ENCODE measurements at regions not wholly inside any gene's neighbourhood (a gene's known extent, or its start where the extent isn't known, plus 50 kb on each side); places are given as distances from the start of the nearest gene placed in this dataset.

DNA sequence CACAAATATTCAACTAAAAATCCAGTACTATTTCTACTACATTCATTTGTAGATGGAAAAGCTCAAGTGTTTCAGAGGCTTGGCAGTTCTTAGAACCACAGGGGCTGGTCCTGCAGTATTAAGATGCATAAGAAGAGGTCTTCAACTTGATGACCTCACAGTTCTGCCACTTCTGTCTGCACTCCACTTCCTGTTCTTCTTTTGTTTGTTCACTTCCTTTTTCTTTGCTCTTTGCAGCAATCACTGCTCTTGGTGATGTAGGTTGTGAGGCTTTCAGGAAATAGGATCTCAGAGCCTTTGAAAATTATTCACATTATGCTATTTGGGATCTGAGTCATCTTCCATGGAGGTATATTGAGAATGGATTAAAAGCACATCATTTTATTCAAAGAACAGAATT is 602.0 kb upstream of the CPEB2 start:
- Histone ChIP-seq H3K27ac (no peak overlapping the region), H3K4me1 (no peaks in the 10 kb centered on the region), H3K36me3 (no peaks in the 10 kb centered on the region), H3K4me3 (no peak overlapping the region), H3K9me3 (no peaks in the 10 kb centered on the region), H3K27me3 (no peaks in the 10 kb centered on the region)
- TF ChIP-seq EP300 (IDR thresholded peaks at IDR 0.05): no peak
- TF ChIP-seq POLR2A (IDR thresholded peaks at IDR 0.05): no peak
- no peak for TF ChIP-seq POLR2AphosphoS5 (IDR thresholded peaks at IDR 0.05)
- TF ChIP-seq, protein P1, sequence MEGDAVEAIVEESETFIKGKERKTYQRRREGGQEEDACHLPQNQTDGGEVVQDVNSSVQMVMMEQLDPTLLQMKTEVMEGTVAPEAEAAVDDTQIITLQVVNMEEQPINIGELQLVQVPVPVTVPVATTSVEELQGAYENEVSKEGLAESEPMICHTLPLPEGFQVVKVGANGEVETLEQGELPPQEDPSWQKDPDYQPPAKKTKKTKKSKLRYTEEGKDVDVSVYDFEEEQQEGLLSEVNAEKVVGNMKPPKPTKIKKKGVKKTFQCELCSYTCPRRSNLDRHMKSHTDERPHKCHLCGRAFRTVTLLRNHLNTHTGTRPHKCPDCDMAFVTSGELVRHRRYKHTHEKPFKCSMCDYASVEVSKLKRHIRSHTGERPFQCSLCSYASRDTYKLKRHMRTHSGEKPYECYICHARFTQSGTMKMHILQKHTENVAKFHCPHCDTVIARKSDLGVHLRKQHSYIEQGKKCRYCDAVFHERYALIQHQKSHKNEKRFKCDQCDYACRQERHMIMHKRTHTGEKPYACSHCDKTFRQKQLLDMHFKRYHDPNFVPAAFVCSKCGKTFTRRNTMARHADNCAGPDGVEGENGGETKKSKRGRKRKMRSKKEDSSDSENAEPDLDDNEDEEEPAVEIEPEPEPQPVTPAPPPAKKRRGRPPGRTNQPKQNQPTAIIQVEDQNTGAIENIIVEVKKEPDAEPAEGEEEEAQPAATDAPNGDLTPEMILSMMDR (IDR thresholded peaks at IDR 0.05): no peak
- no peak for DNase-seq
- ATAC-seq (ENCODE audit: low FRiP score in 2 of 2): peak in 1 of 2 donors; percentile 49

DNA sequence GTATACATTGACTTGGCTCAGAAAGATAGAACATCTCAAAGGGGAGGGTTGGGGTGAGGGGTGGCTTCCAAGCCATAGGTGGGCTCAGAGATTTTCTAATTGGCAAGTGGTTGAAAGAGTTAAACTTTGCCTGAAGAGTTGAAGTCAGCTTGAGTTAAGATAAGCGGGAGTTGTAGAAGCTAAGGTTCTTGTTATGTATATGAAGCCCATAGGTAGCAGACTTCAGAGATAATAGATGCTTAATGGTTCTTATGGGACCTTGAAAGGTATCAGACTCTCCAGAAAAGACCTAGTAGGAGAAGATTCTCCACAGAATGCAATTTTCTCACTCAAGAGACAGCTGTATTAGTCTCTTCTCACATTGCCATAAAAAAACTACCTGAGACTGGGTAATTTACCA is 599.1 kb upstream of the CPEB2 start:
- ATAC-seq (ENCODE audit: low FRiP score in 2 of 2) (no peak), DNase-seq (no peak)
- H3K36me3 ChIP-seq: no peaks in the 10 kb centered on the region
- no peaks in the 10 kb centered on the region for H3K9me3 ChIP-seq
- no peak overlapping the region for H3K4me3 ChIP-seq
- no peaks in the 10 kb centered on the region for H3K27me3 ChIP-seq
- no peaks in the 10 kb centered on the region for H3K4me1 ChIP-seq
- 82 to 89% methylated on average over 1 of the region's 1 CpG for WGBS, 2 donors
- no peak overlapping the region for H3K27ac ChIP-seq
- no peak for TF ChIP-seq POLR2AphosphoS5 (IDR thresholded peaks at IDR 0.05)
- TF ChIP-seq POLR2A (IDR thresholded peaks at IDR 0.05): no peak
- TF ChIP-seq, protein P1 (IDR thresholded peaks at IDR 0.05): no peak
- no peak for TF ChIP-seq EP300 (IDR thresholded peaks at IDR 0.05)

DNA sequence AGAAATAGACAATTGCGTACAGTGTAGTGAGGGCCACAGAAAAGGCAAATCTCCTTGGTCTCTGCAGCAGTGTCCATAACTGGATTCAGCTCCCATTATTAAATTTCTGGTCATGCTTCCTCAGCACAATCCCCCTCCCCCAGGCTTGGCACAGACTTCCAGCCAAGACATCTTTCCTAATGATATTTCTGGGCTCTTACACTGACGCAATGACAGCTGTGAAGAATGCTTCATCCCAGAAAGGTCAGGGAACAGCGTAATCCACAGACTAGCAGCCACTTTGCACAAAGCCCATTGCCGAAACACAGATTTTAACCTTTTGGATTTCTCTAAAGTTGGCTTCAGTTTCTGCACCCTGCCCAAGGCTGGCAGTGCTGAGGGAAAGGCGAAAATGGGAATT is 597.6 kb upstream of the CPEB2 start:
- no peaks in the 10 kb centered on the region for H3K27me3 ChIP-seq
- H3K9me3 ChIP-seq: no peaks in the 10 kb centered on the region
- 74 to 90% methylated on average over 5 of the region's 5 CpGs for WGBS, 2 donors
- ATAC-seq (ENCODE audit: low FRiP score in 2 of 2) (no peak), DNase-seq (no peak)
- H3K4me1 ChIP-seq: no peaks in the 10 kb centered on the region
- H3K4me3 ChIP-seq: no peak overlapping the region
- no peak overlapping the region for H3K27ac ChIP-seq
- no peaks in the 10 kb centered on the region for H3K36me3 ChIP-seq
- TF ChIP-seq POLR2AphosphoS5 (IDR thresholded peaks at IDR 0.05) (no peak), POLR2A (IDR thresholded peaks at IDR 0.05) (no peak), EP300 (IDR thresholded peaks at IDR 0.05) (no peak)
- TF ChIP-seq, protein P1 (IDR thresholded peaks at IDR 0.05): no peak

DNA sequence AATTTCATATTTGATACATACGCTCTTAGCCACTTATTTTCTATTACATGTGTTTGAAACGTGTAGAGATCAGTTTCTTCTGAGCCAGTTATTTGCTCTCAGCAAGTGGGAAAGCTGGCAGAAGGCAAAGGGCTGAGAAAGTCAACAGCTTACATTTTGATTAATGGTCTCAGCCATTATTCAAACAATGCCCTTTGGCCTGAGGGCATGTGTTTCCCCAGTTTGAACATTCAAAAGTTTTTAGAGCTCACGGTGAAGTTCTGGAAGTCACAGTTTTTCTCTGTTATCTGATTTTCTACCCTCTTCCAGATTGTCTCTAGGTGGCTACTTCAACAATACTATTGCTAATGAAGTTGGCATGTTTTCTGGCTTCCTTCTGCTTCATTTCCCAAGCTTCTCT is 591.8 kb upstream of the CPEB2 start:
- Histone ChIP-seq H3K4me1 (no peaks in the 10 kb centered on the region), H3K36me3 (no peaks in the 10 kb centered on the region), H3K27me3 (no peaks in the 10 kb centered on the region), H3K27ac (no peak overlapping the region), H3K4me3 (no peak overlapping the region), H3K9me3 (no peaks in the 10 kb centered on the region)
- DNase-seq (no peak), ATAC-seq (ENCODE audit: low FRiP score in 2 of 2) (no peak)
- 38% methylated on average over 3 of the region's 3 CpGs for WGBS, 2 donors
- TF ChIP-seq POLR2A (IDR thresholded peaks at IDR 0.05) (no peak), POLR2AphosphoS5 (IDR thresholded peaks at IDR 0.05) (no peak), EP300 (IDR thresholded peaks at IDR 0.05) (no peak)
- TF ChIP-seq, protein P1 (IDR thresholded peaks at IDR 0.05): no peak

DNA sequence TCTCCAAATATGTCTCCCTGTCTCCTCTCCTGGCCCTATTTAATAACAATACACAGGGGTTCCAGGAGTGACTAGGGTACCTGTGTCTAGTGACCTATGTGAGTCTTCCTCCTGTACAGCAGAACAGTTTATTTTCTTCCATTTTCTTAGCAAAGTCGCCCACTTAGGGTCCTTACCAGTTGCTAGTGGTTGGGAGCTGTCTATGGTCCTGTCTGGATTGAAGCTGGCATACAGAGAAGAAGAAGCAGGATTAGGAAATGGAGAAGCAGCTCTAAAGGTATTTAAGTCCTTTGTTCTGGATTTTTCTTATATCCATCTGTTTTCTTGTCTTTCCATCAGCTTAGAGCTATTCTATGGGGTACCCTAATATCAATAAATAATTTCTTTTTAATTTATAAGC is 587.1 kb upstream of the CPEB2 start:
- H3K36me3 ChIP-seq: no peaks in the 10 kb centered on the region
- no peak for DNase-seq
- 18 to 27% methylated on average over 1 of the region's 1 CpG for WGBS, 2 donors
- no peak for ATAC-seq (ENCODE audit: low FRiP score in 2 of 2)
- no peaks in the 10 kb centered on the region for H3K27me3 ChIP-seq
- TF ChIP-seq POLR2AphosphoS5 (IDR thresholded peaks at IDR 0.05): no peak
- no peak for TF ChIP-seq EP300 (IDR thresholded peaks at IDR 0.05)
- TF ChIP-seq, protein P1 (IDR thresholded peaks at IDR 0.05): no peak
- no peak for TF ChIP-seq POLR2A (IDR thresholded peaks at IDR 0.05)
- no peaks in the 10 kb centered on the region for H3K4me1 ChIP-seq
- no peak overlapping the region for H3K27ac ChIP-seq
- no peak overlapping the region for H3K4me3 ChIP-seq
- no peaks in the 10 kb centered on the region for H3K9me3 ChIP-seq
